Ishikawa (cell line): ENCODE measurements at regions not wholly inside any gene's neighbourhood (a gene's known extent, or its start where the extent isn't known, plus 50 kb on each side); places are given as distances from the start of the nearest gene placed in this dataset.

Experiments used
- FOXM1 ChIP-seq: IDR thresholded peaks from 2 replicates; pipeline ENCODE4 v1.6.1; 2012; ENCODE audit warnings: low read depth, borderline replicate concordance
- TF ChIP-seq, protein P1 (sequence below): IDR thresholded peaks from 2 replicates; pipeline ENCODE4 v1.6.1; 2012

DNA sequence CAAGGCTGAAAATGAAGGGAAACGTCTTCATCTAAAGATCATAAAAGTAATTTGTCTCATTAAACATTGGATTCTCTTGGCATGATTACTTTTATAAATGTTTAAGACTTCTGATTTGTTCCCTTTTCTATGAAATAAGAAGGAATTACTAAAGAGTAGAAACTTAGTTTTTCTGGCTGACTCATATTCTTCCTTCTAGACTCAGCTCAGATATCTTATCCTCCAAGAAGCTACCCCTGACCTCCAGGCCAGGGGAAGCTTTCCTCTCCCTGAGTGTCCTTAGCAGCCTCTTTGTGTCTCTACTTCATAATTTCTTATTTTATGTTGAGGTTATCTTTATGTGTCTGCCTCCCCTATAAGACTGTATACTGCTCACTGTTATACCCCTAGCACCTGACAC lies 291.9 kb upstream of the STT3B start:
- no peak for TF ChIP-seq FOXM1
- TF ChIP-seq, protein P1, sequence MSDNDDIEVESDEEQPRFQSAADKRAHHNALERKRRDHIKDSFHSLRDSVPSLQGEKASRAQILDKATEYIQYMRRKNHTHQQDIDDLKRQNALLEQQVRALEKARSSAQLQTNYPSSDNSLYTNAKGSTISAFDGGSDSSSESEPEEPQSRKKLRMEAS = no peak
